ENCODE measurements at regions not wholly inside any gene's neighbourhood (a gene's known extent, or its start where the extent isn't known, plus 50 kb on each side); places are given as distances from the start of the nearest gene placed in this dataset.

DNA sequence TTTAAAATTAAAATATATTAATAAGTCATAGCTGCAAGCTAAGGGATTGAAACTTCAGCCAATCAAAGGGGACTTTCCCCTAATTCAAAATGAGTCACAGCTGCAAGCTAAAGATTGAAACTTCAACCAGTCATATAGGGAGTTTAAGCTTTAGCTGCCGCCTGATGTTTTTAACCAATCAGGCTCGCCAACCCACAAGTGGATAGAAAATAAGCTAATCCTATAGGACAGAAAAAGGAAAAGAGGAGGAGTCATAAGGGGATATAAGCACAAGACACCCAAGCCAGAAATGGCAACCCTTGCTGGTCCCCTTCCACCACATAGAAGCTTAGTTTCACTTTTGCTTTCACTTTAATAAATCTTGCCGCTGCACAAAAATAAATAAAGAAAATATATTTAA, 1154.6 kb downstream of the GALC start:
- DNase-seq (ENCODE audit: low read depth): peak; percentile 17
- TF ChIP-seq, protein P1, sequence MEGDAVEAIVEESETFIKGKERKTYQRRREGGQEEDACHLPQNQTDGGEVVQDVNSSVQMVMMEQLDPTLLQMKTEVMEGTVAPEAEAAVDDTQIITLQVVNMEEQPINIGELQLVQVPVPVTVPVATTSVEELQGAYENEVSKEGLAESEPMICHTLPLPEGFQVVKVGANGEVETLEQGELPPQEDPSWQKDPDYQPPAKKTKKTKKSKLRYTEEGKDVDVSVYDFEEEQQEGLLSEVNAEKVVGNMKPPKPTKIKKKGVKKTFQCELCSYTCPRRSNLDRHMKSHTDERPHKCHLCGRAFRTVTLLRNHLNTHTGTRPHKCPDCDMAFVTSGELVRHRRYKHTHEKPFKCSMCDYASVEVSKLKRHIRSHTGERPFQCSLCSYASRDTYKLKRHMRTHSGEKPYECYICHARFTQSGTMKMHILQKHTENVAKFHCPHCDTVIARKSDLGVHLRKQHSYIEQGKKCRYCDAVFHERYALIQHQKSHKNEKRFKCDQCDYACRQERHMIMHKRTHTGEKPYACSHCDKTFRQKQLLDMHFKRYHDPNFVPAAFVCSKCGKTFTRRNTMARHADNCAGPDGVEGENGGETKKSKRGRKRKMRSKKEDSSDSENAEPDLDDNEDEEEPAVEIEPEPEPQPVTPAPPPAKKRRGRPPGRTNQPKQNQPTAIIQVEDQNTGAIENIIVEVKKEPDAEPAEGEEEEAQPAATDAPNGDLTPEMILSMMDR (IDR thresholded peaks at IDR 0.05; ENCODE audit: insufficient read depth, low read depth, low read length, missing control alignments): no peak
- H3K4me3 ChIP-seq (ENCODE audit: low read depth, low read length): no peak overlapping the region

DNA sequence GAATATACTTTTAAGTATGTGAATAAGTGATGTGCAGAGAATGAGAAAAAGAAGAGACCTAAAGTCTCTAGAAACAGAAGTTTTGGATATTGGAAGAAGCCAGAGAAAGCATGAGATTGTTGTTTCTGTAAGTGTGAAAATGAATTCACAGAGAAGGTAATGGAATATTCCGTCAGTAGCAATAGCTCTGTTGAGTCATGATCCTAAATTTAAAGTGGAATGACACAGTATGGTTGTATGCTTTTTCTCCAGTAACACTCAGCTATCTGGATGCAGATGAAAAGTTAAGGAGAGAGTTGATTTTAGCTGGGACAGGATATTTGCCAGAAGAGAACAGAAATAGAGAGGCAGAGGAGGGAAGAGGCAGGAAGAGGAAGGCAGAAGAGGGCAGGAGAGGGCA, 1166.3 kb downstream of the GALC start:
- no peak for DNase-seq (ENCODE audit: low read depth)
- TF ChIP-seq, protein P1 (IDR thresholded peaks at IDR 0.05; ENCODE audit: insufficient read depth, low read depth, low read length, missing control alignments): no peak
- no peak overlapping the region for H3K4me3 ChIP-seq (ENCODE audit: low read depth, low read length)

DNA sequence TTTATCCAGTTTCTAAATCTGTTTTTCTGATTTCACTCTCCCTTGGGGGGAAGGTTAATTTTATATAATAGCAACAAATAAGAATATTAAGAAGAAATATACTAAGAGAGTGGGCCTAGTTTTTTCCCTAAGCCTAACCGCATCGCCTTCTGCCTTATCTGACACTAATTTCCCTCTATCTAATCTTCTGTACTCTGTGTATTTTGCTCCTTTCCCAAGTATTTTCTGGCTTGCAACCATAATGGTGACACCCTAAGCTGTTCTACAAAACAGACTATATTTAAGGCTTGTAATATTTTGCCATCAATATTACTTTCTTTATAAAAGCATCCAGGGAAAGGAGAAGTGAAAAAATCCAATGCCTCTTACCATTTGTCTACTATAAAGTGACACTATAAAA, 1168.8 kb downstream of the GALC start:
- DNase-seq (ENCODE audit: low read depth): no peak
- TF ChIP-seq, protein P1 (IDR thresholded peaks at IDR 0.05; ENCODE audit: insufficient read depth, low read depth, low read length, missing control alignments): no peak
- H3K4me3 ChIP-seq (ENCODE audit: low read depth, low read length): no peak overlapping the region

DNA sequence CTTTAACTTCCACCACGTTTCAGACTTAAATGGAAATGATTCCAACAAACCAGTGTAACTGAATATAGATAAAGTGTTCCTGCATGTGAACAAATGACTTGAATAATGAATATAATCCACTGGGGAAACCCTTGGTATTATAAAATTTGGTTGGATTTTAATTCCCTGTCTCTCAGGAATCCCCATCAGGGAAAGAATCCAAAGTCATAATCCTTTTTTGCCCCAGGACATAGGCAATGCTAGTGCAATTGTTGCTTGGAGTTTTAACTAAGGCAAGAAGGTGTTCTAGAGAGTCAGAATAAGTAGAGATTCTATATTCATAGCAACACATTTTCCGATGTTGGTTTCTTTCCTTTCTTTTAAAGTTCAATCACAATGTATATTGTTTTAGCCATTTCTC, 1169.4 kb downstream of the GALC start:
- TF ChIP-seq, protein P1 (IDR thresholded peaks at IDR 0.05; ENCODE audit: insufficient read depth, low read depth, low read length, missing control alignments): no peak
- no peak for DNase-seq (ENCODE audit: low read depth)
- H3K4me3 ChIP-seq (ENCODE audit: low read depth, low read length): no peak overlapping the region

DNA sequence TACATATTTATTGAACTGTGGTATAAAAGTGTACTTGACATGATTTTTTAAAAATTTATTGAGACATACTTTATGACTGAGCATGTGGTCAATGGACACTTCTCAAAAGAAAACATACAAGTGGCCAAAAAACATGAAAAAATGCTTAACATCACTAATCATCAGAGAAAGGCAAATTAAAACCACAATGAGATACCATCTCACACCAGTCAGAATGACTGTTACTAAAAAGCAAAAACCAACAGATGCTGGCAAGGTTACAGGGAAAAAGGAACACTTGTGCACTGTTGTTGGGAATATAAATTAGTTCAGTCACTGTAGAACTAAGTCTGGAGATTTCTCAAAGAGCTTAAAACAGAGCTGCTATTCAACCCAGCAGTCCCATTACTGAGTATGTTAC, 1177.6 kb downstream of the GALC start:
- no peak overlapping the region for H3K4me3 ChIP-seq (ENCODE audit: low read depth, low read length)
- no peak for DNase-seq (ENCODE audit: low read depth)
- TF ChIP-seq, protein P1 (IDR thresholded peaks at IDR 0.05; ENCODE audit: insufficient read depth, low read depth, low read length, missing control alignments): no peak

DNA sequence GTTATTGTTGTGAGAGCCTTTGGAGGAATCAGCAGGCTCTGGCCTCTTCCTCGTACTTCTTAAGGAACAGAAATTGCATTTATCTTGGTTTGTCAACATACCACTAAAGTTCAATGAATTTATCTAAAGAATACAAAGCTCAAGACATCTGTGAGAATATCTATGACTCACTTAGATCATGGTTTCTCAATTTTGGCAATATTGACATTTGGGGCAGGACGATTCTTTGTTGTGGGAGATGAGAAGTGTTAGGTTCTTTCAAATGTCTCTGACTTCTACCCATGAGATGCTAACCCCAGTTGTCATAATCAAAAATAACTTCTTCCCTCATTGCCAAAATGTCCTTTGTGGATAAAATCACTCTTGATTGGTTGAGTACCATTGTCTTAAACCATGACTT, 1190.3 kb downstream of the GALC start:
- no peak overlapping the region for H3K4me3 ChIP-seq (ENCODE audit: low read depth, low read length)
- TF ChIP-seq, protein P1 (IDR thresholded peaks at IDR 0.05; ENCODE audit: insufficient read depth, low read depth, low read length, missing control alignments): no peak
- DNase-seq (ENCODE audit: low read depth): no peak

DNA sequence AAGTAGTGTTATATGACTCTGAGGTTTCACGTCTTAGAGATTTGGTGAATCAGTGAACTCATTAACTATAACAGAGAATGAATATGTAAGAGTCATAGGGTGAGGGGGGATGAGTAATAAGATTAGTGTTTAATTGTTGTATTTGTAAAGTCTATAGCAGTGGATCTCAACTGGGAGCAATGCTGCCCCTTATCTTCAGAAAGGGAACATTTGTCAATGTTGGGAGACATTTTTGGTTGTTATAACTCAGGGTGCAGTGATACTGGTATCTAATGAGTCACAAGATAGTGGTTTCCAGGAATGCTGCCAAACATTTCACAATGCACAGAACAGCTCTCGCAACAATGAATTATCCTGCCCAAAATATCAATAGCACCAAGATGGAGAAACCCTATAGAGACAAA, 1193.7 kb downstream of the GALC start:
- no peak overlapping the region for H3K4me3 ChIP-seq (ENCODE audit: low read depth, low read length)
- TF ChIP-seq, protein P1 (IDR thresholded peaks at IDR 0.05; ENCODE audit: insufficient read depth, low read depth, low read length, missing control alignments): no peak
- DNase-seq (ENCODE audit: low read depth): no peak

Measured in GM12865 (cell line).